Endothelial cell (in vitro differentiated cells): ENCODE measurements at regions not wholly inside any gene's neighbourhood (a gene's known extent, or its start where the extent isn't known, plus 50 kb on each side); places are given as distances from the start of the nearest gene placed in this dataset.

Experiments
- DNase-seq: peaks from one replicate; pipeline ENCODE4 v3.0.0; 2021; ENCODE audit warnings: low spot score
- H3K27ac Mint-ChIP-seq: one replicate; pipeline ENCODE4 v1.8.0; 2021; ENCODE audit warnings: mixed read lengths, inconsistent platforms; ENCODE audit not compliant: unreplicated experiment
- H3K27me3 Mint-ChIP-seq: one replicate; pipeline ENCODE4 v1.8.0; 2021; ENCODE audit warnings: mild to moderate bottlenecking, moderate library complexity, mixed read lengths, inconsistent platforms; ENCODE audit not compliant: unreplicated experiment
- H3K36me3 Mint-ChIP-seq: one replicate; pipeline ENCODE4 v1.8.0; 2021; ENCODE audit warnings: mild to moderate bottlenecking, low read depth, mixed read lengths, inconsistent platforms; ENCODE audit not compliant: unreplicated experiment
- H3K4me1 Mint-ChIP-seq: one replicate; pipeline ENCODE4 v1.8.0; 2021; ENCODE audit warnings: mild to moderate bottlenecking, mixed read lengths, inconsistent platforms; ENCODE audit not compliant: unreplicated experiment
- H3K4me3 Mint-ChIP-seq: one replicate; pipeline ENCODE4 v1.8.0; 2021; ENCODE audit warnings: mild to moderate bottlenecking, mixed read lengths, inconsistent platforms; ENCODE audit not compliant: unreplicated experiment
- H3K9me3 Mint-ChIP-seq: one replicate; pipeline ENCODE4 v1.8.0; 2021; ENCODE audit warnings: mixed read lengths, inconsistent platforms; ENCODE audit not compliant: unreplicated experiment
- CTCF ChIP-seq: fragments of 200-600 bp; sonication (generic); IDR thresholded peaks from one replicate; pipeline ENCODE4 v1.5.0; 2021; ENCODE audit warnings: antibody characterized with exemption; ENCODE audit not compliant: unreplicated experiment

DNA sequence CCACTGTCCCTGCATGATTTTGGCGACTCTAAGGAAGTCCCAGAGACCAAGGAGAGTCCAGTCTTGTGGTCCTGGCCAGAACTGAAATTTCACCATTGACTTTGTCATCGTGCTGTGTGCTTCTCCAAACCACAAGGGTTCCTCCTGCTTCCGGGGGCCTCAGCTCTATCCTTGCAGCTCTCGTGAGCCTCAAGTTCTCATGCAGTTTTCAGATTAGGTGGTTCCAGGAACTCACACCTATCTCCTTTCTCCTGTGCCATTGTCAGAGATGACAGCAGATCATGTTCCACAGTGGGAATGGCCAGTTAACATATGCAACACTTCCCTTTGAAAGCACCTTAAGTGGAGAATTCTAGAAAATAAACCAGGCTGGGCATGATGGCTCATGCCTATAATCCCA, 97.9 kb upstream of the CRHR1 start:
- Mint-ChIP-seq H3K4me3 (no peak overlapping the region), H3K27ac (no peak overlapping the region), H3K9me3 (no peaks in the 10 kb centered on the region), H3K4me1 (no peaks in the 10 kb centered on the region), H3K36me3 (no peaks in the 10 kb centered on the region), H3K27me3 (peaks cover 2% of the 10 kb centered on the region)
- TF ChIP-seq CTCF, result no peak
- DNase-seq, result no peak

DNA sequence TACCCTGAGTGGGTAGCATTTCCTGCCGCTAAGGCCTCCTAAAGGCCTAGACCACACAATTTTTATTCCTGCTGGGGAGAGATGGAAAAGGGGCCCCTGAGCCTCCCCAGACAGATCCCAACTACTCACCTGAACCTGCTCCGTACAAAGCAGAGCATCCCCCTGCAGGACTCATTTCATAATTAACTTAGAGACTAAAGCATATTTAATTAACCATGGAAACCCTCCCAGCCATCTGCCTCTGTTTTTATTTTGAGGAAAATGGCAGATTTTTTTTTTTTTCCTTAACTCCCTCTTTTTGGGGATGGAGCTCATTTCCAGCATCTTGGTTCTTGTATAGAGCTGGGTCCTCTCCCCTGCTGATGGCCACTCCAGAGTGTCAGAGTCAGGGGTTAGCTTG, 96.5 kb upstream of the CRHR1 start:
- Mint-ChIP-seq H3K27ac (no peak overlapping the region), H3K27me3 (peaks cover 2% of the 10 kb centered on the region), H3K4me3 (no peak overlapping the region), H3K4me1 (no peaks in the 10 kb centered on the region), H3K9me3 (no peaks in the 10 kb centered on the region), H3K36me3 (no peaks in the 10 kb centered on the region)
- no peak for TF ChIP-seq CTCF
- no peak for DNase-seq

DNA sequence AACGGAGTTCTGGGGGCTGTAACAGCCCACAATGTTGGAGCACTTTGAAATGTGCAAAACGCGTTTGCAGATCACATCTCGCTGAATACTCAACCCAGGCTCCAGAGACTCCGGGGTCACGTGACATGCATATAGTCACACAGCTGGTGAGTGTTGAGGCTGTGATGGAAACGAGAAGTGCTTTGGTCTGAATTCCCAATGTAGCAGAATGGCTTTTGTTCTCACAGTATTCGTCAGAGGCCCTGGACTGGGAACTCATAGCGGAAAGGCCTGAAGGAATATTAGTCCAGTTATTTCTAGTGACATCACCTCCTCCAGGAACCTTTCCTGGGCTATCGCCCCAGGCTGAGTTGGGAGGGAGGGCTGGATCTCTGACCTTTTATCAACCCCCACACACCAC, 95.8 kb upstream of the CRHR1 start:
- no peaks in the 10 kb centered on the region for H3K9me3 Mint-ChIP-seq
- no peak overlapping the region for H3K4me3 Mint-ChIP-seq
- no peaks in the 10 kb centered on the region for H3K36me3 Mint-ChIP-seq
- H3K4me1 Mint-ChIP-seq, result no peaks in the 10 kb centered on the region
- no peak overlapping the region for H3K27ac Mint-ChIP-seq
- peaks cover 2% of the 10 kb centered on the region for H3K27me3 Mint-ChIP-seq
- no peak for DNase-seq
- no peak for TF ChIP-seq CTCF

DNA sequence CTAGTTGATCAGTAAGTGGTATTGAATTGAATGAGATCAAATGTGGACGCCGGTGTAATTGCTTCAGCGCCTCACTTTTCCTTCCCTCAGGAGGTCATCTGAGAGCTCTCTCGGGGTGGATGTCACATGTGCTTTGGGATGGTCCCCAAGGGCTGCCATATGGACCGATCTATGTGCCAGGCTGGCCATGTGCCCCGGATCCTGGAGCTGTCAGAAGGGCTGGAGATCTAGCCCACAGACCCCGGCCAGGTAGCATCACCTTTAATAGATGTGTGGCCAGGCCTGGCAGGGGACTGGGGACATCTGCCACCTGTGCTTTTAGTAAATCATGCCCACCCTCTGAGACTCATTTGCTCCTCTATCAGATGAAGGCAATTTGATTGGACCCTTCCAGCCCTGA, 95.3 kb upstream of the CRHR1 start:
- DNase-seq, result no peak
- no peaks in the 10 kb centered on the region for H3K9me3 Mint-ChIP-seq
- H3K27ac Mint-ChIP-seq, result no peak overlapping the region
- TF ChIP-seq CTCF, result no peak
- no peaks in the 10 kb centered on the region for H3K4me1 Mint-ChIP-seq
- peaks cover 4% of the 10 kb centered on the region for H3K27me3 Mint-ChIP-seq
- no peak overlapping the region for H3K4me3 Mint-ChIP-seq
- no peaks in the 10 kb centered on the region for H3K36me3 Mint-ChIP-seq

- H3K36me3 Mint-ChIP-seq, result no peaks in the 10 kb centered on the region
- H3K9me3 Mint-ChIP-seq, result no peaks in the 10 kb centered on the region
- peaks cover 4% of the 10 kb centered on the region for H3K27me3 Mint-ChIP-seq
- no peak overlapping the region for H3K27ac Mint-ChIP-seq
- no peak for DNase-seq
- H3K4me1 Mint-ChIP-seq, result no peaks in the 10 kb centered on the region
- H3K4me3 Mint-ChIP-seq, result no peak overlapping the region
- TF ChIP-seq CTCF, result no peak
Observed at GRCh38 chr17:45689451-45689850, 94.7 kb upstream of the CRHR1 start.
